ENCODE measurements at regions not wholly inside any gene's neighbourhood (a gene's known extent, or its start where the extent isn't known, plus 50 kb on each side); places are given as distances from the start of the nearest gene placed in this dataset.

DNA sequence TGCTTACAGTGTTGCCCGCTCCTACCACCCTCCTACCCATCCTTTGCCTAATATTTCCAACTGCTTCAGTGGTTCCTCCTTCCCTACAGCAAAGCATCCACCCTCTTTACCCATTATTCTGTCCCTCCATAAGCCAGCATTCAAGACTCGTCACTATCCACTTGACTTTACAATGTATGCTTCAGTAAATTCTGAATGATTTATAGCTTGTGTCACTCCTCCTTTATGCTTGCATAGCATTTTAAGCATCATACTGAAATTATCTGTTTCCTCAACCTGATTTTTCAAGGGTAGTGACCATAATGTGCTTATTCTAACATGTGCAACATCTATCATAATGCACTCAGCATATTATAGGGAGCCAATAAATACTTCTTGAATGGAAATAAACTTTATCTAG lies 365.5 kb downstream of the RAB28 start:
- TF ChIP-seq, protein P1, sequence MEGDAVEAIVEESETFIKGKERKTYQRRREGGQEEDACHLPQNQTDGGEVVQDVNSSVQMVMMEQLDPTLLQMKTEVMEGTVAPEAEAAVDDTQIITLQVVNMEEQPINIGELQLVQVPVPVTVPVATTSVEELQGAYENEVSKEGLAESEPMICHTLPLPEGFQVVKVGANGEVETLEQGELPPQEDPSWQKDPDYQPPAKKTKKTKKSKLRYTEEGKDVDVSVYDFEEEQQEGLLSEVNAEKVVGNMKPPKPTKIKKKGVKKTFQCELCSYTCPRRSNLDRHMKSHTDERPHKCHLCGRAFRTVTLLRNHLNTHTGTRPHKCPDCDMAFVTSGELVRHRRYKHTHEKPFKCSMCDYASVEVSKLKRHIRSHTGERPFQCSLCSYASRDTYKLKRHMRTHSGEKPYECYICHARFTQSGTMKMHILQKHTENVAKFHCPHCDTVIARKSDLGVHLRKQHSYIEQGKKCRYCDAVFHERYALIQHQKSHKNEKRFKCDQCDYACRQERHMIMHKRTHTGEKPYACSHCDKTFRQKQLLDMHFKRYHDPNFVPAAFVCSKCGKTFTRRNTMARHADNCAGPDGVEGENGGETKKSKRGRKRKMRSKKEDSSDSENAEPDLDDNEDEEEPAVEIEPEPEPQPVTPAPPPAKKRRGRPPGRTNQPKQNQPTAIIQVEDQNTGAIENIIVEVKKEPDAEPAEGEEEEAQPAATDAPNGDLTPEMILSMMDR (tag by site-specific recombination; IDR thresholded peaks at IDR 0.05), result no peak
- TF ChIP-seq ZNF521 (tag by site-specific recombination; IDR thresholded peaks at IDR 0.05) (no peak), ZNF624 (tag by site-specific recombination; IDR thresholded peaks at IDR 0.05) (no peak), ZNF350 (tag by site-specific recombination; IDR thresholded peaks at IDR 0.05) (no peak), KLF16 (tag by site-specific recombination; IDR thresholded peaks at IDR 0.05) (no peak), ZIC2 (tag by site-specific recombination; IDR thresholded peaks at IDR 0.05) (no peak), ZNF223 (tag by site-specific recombination; IDR thresholded peaks at IDR 0.05) (no peak), HOXA7 (CRISPR knock-in tag; IDR thresholded peaks at IDR 0.05; ENCODE audit: borderline replicate concordance) (no peak), SCRT2 (tag by site-specific recombination; IDR thresholded peaks at IDR 0.05) (no peak)
- TF ChIP-seq, protein P2, sequence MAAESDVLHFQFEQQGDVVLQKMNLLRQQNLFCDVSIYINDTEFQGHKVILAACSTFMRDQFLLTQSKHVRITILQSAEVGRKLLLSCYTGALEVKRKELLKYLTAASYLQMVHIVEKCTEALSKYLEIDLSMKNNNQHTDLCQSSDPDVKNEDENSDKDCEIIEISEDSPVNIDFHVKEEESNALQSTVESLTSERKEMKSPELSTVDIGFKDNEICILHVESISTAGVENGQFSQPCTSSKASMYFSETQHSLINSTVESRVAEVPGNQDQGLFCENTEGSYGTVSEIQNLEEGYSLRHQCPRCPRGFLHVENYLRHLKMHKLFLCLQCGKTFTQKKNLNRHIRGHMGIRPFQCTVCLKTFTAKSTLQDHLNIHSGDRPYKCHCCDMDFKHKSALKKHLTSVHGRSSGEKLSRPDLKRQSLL (tag by site-specific recombination; IDR thresholded peaks at IDR 0.05), result no peak
- TF ChIP-seq, protein P3, sequence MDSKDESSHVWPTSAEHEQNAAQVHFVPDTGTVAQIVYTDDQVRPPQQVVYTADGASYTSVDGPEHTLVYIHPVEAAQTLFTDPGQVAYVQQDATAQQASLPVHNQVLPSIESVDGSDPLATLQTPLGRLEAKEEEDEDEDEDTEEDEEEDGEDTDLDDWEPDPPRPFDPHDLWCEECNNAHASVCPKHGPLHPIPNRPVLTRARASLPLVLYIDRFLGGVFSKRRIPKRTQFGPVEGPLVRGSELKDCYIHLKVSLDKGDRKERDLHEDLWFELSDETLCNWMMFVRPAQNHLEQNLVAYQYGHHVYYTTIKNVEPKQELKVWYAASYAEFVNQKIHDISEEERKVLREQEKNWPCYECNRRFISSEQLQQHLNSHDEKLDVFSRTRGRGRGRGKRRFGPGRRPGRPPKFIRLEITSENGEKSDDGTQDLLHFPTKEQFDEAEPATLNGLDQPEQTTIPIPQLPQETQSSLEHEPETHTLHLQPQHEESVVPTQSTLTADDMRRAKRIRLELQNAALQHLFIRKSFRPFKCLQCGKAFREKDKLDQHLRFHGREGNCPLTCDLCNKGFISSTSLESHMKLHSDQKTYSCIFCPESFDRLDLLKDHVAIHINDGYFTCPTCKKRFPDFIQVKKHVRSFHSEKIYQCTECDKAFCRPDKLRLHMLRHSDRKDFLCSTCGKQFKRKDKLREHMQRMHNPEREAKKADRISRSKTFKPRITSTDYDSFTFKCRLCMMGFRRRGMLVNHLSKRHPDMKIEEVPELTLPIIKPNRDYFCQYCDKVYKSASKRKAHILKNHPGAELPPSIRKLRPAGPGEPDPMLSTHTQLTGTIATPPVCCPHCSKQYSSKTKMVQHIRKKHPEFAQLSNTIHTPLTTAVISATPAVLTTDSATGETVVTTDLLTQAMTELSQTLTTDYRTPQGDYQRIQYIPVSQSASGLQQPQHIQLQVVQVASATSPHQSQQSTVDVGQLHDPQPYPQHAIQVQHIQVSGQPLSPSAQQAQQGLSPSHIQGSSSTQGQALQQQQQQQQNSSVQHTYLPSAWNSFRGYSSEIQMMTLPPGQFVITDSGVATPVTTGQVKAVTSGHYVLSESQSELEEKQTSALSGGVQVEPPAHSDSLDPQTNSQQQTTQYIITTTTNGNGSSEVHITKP (tag by site-specific recombination; IDR thresholded peaks at IDR 0.05), result no peak
- TF ChIP-seq, protein P4, sequence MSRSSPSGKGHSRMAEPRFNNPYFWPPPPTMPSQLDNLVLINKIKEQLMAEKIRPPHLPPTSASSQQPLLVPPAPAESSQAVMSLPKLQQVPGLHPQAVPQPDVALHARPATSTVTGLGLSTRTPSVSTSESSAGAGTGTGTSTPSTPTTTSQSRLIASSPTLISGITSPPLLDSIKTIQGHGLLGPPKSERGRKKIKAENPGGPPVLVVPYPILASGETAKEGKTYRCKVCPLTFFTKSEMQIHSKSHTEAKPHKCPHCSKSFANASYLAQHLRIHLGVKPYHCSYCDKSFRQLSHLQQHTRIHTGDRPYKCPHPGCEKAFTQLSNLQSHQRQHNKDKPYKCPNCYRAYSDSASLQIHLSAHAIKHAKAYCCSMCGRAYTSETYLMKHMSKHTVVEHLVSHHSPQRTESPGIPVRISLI (tag by site-specific recombination; IDR thresholded peaks at IDR 0.05), result no peak
